HFFc6 (cell line): ENCODE measurements at regions not wholly inside any gene's neighbourhood (a gene's known extent, or its start where the extent isn't known, plus 50 kb on each side); places are given as distances from the start of the nearest gene placed in this dataset.
"Not testable (repeated sequence)": the region's sequence is repeated elsewhere in the genome, so short reads cannot be mapped to it uniquely, and the experiment has no call there.

ENCODE experiments used
- DNase-seq: peaks from one replicate; pipeline ENCODE4 v3.0.0-alpha.2; 2018
- H3K27ac Mint-ChIP-seq: 2 replicates; pipeline ENCODE4 v1.8.0; 2020; ENCODE audit warnings: mild to moderate bottlenecking, mixed read lengths
- H3K27me3 Mint-ChIP-seq: 2 replicates; pipeline ENCODE4 v1.8.0; 2021; ENCODE audit warnings: mild to moderate bottlenecking, moderate library complexity, mixed read lengths; ENCODE audit not compliant: insufficient read depth
- H3K36me3 Mint-ChIP-seq: 2 replicates; pipeline ENCODE4 v1.8.0; 2021; ENCODE audit warnings: low read depth, mixed read lengths
- H3K4me1 Mint-ChIP-seq: 2 replicates; pipeline ENCODE4 v1.8.0; 2020; ENCODE audit warnings: low read depth, mixed read lengths
- H3K4me3 Mint-ChIP-seq: 2 replicates; pipeline ENCODE4 v1.8.0; 2020; ENCODE audit warnings: mild to moderate bottlenecking, moderate library complexity, mixed read lengths
- H3K9me3 Mint-ChIP-seq: 2 replicates; pipeline ENCODE4 v1.8.0; 2020; ENCODE audit warnings: mild to moderate bottlenecking, mixed read lengths
- CTCF ChIP-seq: fragments of 200-600 bp; sonication (generic); IDR thresholded peaks from 2 replicates; pipeline ENCODE4 v1.5.0; 2021; ENCODE audit warnings: antibody characterized with exemption, mild to moderate bottlenecking

GRCh38 chr15:77875066-77875721 lies 202.3 kb downstream of the TBC1D2B start:
- H3K4me1 Mint-ChIP-seq, H3K27ac Mint-ChIP-seq, H3K36me3 Mint-ChIP-seq, H3K27me3 Mint-ChIP-seq, H3K9me3 Mint-ChIP-seq, H3K4me3 Mint-ChIP-seq: not testable (repeated sequence)
- peak; percentile 82 for TF ChIP-seq CTCF
- DNase-seq = peak; percentile 30

GRCh38 chr15:77874063-77874462 lies 203.4 kb downstream of the TBC1D2B start:
- peaks cover 13% of the 10 kb centered on the region for H3K4me1 Mint-ChIP-seq
- no peak overlapping the region for H3K27ac Mint-ChIP-seq
- H3K27me3 Mint-ChIP-seq = no peaks in the 10 kb centered on the region; the same call in 1 of the 2 replicates
- no peaks in the 10 kb centered on the region for H3K36me3 Mint-ChIP-seq
- TF ChIP-seq CTCF = no peak
- DNase-seq = no peak
- H3K9me3 Mint-ChIP-seq = no peaks in the 10 kb centered on the region
- H3K4me3 Mint-ChIP-seq = no peak overlapping the region

GRCh38 chr15:77872521-77873425 lies 204.7 kb downstream of the TBC1D2B start:
- peaks cover 13% of the 10 kb centered on the region for H3K4me1 Mint-ChIP-seq
- not testable (repeated sequence) for DNase-seq, H3K4me3 Mint-ChIP-seq, H3K36me3 Mint-ChIP-seq, H3K27ac Mint-ChIP-seq, H3K9me3 Mint-ChIP-seq, H3K27me3 Mint-ChIP-seq

GRCh38 chr15:77871852-77872371 lies 205.6 kb downstream of the TBC1D2B start:
- no peak overlapping the region for H3K27ac Mint-ChIP-seq
- no peak overlapping the region for H3K4me3 Mint-ChIP-seq
- TF ChIP-seq CTCF = peak; percentile 48
- H3K27me3 Mint-ChIP-seq = no peaks in the 10 kb centered on the region; the same call in 1 of the 2 replicates
- no peaks in the 10 kb centered on the region for H3K9me3 Mint-ChIP-seq
- no peak for DNase-seq
- peaks cover 13% of the 10 kb centered on the region for H3K4me1 Mint-ChIP-seq
- H3K36me3 Mint-ChIP-seq = no peaks in the 10 kb centered on the region

- Mint-ChIP-seq H3K36me3 (no peaks in the 10 kb centered on the region), H3K4me1 (peaks cover 13% of the 10 kb centered on the region), H3K27me3 (peaks cover 5% of the 10 kb centered on the region), H3K27ac (no peak overlapping the region), H3K9me3 (no peaks in the 10 kb centered on the region), H3K4me3 (no peak overlapping the region)
- TF ChIP-seq CTCF = peak; percentile 89
- peak; percentile 57 for DNase-seq
These were observed 207.1 kb downstream of the TBC1D2B start for GRCh38 chr15:77870195-77871065.
